ENCODE measurements at regions not wholly inside any gene's neighbourhood (a gene's known extent, or its start where the extent isn't known, plus 50 kb on each side); places are given as distances from the start of the nearest gene placed in this dataset.

DNA sequence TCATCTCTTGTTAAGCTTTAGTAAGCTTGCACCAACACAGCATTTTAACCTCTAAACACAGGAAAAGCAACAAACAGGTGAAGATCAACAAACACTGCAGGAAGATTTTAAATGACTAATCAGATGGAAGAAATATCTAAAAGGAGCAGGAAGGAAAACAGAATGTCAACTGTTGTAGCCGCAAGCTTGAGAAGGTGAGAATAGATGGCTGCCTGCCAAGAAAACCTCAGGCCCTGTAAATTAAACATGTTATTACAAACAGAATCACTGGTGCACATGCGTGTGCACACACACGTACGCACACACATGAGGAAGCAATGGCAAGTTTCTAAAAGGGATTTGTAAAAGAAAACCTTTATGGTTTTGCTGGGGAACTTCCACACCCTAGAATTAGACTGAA lies 257.8 kb upstream of the GALNT5 start:
- TF ChIP-seq, protein P1, sequence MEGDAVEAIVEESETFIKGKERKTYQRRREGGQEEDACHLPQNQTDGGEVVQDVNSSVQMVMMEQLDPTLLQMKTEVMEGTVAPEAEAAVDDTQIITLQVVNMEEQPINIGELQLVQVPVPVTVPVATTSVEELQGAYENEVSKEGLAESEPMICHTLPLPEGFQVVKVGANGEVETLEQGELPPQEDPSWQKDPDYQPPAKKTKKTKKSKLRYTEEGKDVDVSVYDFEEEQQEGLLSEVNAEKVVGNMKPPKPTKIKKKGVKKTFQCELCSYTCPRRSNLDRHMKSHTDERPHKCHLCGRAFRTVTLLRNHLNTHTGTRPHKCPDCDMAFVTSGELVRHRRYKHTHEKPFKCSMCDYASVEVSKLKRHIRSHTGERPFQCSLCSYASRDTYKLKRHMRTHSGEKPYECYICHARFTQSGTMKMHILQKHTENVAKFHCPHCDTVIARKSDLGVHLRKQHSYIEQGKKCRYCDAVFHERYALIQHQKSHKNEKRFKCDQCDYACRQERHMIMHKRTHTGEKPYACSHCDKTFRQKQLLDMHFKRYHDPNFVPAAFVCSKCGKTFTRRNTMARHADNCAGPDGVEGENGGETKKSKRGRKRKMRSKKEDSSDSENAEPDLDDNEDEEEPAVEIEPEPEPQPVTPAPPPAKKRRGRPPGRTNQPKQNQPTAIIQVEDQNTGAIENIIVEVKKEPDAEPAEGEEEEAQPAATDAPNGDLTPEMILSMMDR (IDR thresholded peaks at IDR 0.05; ENCODE audit: low read depth, low read length) = no peak
- TF ChIP-seq EZH2phosphoT487 (IDR thresholded peaks at IDR 0.05; ENCODE audit: low read depth) = no peak
